GM19240 (cell line): ENCODE measurements at regions not wholly inside any gene's neighbourhood (a gene's known extent, or its start where the extent isn't known, plus 50 kb on each side); places are given as distances from the start of the nearest gene placed in this dataset.
"Not testable (repeated sequence)": the region's sequence is repeated elsewhere in the genome, so short reads cannot be mapped to it uniquely, and the experiment has no call there.

Experiments used
- DNase-seq: peaks from one replicate; pipeline ENCODE4 v3.0.0; 2011; ENCODE audit warnings: low spot score; ENCODE audit not compliant: insufficient read length

DNA sequence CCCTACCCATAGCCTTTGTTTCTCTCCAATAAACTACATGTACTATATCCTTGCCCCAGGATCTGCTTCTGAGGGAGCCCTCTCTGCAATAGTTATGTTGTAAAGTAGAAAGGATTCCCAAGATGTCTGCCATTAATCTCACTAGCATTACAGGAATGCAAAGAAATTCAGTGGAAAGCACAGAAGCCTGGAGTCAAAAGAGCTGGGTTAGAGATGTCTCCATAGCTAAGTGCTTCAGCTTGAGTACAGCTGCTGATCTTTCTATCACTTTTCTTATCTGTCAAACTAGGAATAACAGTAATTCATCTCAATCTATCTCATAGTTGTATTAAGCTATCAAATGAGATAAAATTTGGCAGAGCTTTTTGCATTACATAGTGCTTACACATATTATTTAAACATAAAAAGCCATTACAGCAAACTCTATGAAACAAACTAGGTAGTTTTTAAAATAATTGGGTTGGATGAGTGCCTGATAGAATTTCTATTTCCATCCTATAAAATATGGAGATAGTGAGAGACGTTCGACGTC, 799.5 kb upstream of the SEMA6D start:
- no peak for DNase-seq

DNA sequence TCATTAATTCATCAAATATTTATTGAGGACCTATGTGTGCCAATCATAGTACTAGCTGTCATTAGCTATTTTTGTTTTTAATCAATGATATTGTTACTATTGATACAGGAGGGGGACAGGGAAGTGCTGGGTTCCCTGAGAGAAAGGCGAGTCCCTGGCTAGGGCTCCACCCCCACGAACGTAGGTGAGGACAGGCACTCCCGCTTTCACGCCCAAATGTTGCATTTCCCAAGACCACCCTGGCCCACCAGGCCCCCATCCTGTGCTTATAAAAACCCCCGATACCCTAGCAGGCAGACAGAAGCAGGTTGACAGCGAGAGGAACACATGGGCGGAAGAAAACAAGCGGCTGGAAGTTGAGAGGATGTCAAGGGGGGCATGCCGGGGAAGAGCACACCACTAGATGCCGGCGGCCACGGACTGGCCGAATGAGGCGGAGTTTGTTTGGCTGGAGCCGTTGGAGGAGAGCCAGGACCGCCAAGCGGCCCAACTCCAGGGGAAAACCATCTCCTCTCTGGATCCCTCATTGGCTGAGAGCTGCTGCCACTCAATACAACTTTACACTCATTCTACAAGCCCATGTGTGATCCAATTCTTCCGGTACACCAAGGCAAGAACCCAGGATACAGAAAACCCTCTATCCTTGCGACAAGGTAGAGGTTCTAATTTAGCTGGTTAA, 798.7 kb upstream of the SEMA6D start:
- no peak for DNase-seq

GRCh38 chr15:46921891-46922290, 795.4 kb upstream of the SEMA6D start:
- DNase-seq: no peak

- no peak for DNase-seq
Observed at GRCh38 chr15:46930426-46930825, 786.9 kb upstream of the SEMA6D start.

DNA sequence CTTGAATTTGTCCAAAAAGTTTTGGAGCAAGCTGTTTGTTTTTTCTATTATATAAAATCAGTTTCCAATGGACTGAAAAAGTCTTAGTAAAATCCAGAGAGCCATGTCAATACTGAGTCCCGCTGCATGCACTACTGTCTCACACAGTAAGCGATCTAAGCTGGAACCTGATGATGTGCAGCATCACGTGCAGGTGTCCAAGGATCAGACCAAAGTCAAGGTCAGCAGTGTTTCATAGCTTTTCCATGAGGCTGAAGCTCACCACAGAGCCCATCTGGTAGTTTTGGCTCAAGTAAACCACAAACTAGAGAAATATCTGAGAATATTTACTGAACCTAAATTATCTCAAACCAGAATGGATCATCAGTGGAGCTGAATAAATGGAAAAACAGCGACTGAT, 784.0 kb upstream of the SEMA6D start:
- DNase-seq: no peak

- no peak for DNase-seq
Observed at GRCh38 chr15:46934851-46935250, 782.5 kb upstream of the SEMA6D start.

GRCh38 chr15:46938169-46938568, 779.1 kb upstream of the SEMA6D start:
- DNase-seq: no peak

DNA sequence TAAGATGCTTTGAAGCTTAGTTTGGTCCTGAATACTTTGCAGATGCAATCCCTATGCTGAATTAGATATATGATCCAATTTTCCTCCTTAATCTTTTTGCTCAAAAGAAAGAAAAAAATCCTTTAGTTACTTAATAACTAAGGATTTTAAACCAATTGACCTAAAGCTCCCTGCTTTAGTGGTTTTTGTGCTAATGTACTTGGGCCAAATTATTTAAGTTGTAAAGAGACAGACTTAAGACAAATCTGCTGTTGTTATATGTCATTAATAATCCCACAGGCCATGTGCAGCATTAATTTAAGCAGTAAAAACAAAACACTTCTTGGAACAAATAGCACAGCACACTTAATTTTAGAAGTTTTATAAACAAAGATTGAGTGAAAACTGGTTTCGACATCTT, 776.1 kb upstream of the SEMA6D start:
- DNase-seq: no peak

DNA sequence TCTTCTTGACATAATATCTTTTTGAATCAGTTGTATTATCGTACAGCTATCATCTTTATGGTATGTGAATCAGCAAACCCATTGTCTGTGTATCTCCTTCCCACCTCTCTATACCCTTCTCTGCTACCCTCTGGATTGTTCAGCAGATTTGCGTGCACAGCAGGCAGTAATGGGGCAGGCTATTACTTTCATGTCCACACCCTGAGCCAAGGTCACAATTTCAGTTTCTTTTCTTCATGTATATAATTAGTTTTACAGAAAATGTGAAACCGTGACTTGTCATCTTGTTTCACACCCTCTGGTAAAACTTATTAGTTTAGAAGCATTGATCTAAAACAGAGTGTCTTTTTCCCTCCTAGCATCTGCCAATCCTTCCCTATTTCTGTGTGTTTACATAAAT, 770.4 kb upstream of the SEMA6D start:
- DNase-seq: no peak

DNA sequence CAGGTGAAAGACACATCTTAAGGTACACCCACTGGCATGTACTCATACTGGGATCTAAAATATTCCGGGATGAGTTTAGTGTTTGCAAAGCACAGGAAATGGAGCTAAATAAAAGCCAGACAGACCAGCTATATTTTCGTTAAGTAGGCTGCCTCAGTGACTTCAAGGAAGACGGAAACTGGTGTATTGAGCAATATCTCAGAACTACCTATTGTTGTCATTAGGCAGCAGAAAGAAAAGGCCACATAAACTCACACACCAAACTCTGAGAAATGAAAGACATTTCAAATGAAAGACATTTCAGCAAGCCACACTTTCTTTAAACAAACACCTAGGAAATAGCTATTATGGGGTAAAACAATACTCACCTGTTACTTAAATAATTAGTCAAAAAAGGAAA, 761.7 kb upstream of the SEMA6D start:
- no peak for DNase-seq

GRCh38 chr15:46956456-46956855, 760.8 kb upstream of the SEMA6D start:
- no peak for DNase-seq

- no peak for DNase-seq
Observed at GRCh38 chr15:46956881-46957280, 760.4 kb upstream of the SEMA6D start.

DNA sequence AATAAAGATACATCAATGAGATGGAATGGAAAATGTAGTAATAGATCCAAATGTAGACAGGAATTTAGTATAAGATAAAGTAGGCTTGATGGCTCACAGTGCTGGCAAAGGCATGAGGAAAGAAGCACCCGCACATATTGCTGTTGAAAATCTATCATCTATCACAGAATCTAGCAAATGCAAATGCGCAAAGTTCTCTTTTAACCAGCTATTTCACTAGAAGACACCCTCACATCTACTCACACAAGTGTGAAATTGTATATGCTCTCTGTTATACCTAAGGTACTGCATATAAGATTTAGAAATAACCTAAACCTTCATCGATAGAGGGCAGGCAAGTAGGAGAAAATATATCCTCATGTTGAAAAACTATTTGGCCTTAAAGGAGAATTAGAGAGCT, 756.7 kb upstream of the SEMA6D start:
- no peak for DNase-seq

DNA sequence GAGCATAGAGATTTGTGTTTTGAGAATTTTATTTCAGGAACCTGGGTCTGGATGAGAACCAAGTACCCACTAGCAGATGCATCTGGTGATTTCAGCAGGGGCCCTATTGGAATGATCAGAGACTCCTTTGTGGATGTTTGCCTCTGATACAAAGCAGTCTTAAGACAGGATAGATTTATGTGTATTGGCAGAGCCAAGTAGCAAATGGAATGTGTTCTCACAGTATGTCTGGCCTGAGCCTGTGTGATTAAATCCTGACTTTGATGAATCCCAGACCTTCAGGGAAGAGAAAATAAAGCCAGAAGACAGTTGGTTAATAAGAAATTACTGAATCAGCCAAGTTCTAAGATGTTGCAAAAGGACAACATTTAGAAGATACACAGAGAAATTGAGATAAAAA, 755.5 kb upstream of the SEMA6D start:
- DNase-seq: no peak

GRCh38 chr15:46988055-46988454, 729.2 kb upstream of the SEMA6D start:
- not testable (repeated sequence) for DNase-seq

- no peak for DNase-seq
Observed at GRCh38 chr15:46996359-46996758, 720.9 kb upstream of the SEMA6D start.

DNA sequence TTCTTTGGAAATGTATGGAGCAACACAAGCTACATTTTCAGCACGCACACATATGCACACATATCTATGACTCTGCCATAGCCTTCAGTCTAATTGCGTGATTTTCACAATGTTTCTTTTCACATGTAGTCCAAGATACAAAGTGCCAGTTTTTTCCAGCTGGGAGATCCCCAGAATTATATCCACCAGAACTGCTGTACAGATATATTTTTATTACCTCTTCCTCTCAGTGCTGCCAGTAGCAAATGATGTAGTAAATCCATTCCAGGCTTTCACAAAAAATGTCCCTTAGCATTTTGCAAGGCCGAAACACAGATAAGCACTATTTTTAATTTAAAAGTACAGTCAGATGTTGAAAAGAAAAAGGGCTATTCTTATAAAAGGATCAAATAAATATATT, 719.8 kb upstream of the SEMA6D start:
- no peak for DNase-seq

DNA sequence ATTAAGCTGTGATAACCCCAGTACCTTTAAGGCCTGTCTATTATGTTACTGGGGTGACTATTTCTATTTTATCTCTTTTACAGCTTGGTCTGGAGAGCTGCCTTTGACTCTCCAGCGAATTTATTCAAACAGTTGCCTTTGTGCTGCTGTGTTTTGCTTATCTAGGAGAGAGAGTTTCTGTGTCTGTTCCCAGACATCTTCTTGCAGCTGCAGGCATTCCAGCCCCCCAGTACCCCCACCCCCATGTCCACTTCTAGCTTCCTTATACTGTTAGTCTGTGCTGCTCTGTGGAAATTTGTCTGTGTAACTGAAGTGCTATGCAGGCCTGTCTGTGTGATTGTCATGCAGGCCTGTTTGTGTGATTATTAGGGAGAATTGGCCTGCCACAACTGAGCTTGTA, 713.7 kb upstream of the SEMA6D start:
- no peak for DNase-seq

DNA sequence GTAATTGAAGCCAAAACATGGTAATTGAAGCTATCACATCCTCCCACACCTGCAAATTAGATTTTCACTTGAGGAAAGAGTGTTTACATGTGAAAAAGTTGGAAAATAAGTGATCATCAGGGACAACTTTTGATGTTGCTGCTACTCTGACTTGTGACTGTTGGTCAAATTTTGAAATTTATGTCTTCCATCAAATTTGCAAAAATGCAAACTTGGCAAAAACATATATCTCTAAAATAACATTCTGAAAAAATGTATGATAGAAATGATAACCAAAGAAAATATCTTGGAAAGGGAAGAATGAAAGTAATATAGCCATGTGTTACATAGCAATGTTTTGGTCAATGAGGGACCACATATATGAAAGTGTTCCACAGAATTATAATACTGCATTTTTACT, 703.9 kb upstream of the SEMA6D start:
- no peak for DNase-seq

- no peak for DNase-seq
Observed at GRCh38 chr15:47027322-47027946, 689.9 kb upstream of the SEMA6D start.

GRCh38 chr15:47035475-47036406, 681.6 kb upstream of the SEMA6D start:
- no peak for DNase-seq

- no peak for DNase-seq
Observed at GRCh38 chr15:47037003-47037402, 680.3 kb upstream of the SEMA6D start.
